ENCODE measurements at regions not wholly inside any gene's neighbourhood (a gene's known extent, or its start where the extent isn't known, plus 50 kb on each side); places are given as distances from the start of the nearest gene placed in this dataset.

- DNase-seq (ENCODE audit: low spot score), result no peak
- Histone ChIP-seq H3K4me3 (ENCODE audit: severe bottlenecking) (no peak overlapping the region), H3K27me3 (ENCODE audit: insufficient read depth, poor library complexity, severe bottlenecking) (no peaks in the 10 kb centered on the region), H3K27ac (ENCODE audit: poor library complexity, severe bottlenecking) (no peak overlapping the region), H3K9me3 (ENCODE audit: severe bottlenecking) (no peaks in the 10 kb centered on the region), H3K36me3 (ENCODE audit: low read depth) (no peaks in the 10 kb centered on the region), H3K4me1 (ENCODE audit: insufficient read depth, poor library complexity, severe bottlenecking) (no peaks in the 10 kb centered on the region)
- no peak for ATAC-seq (ENCODE audit: low read depth)
- TF ChIP-seq CTCF (IDR thresholded peaks at IDR 0.05; ENCODE audit: poor library complexity, severe bottlenecking), result no peak
Observed at GRCh38 chr2:128832946-128833663, 514.4 kb upstream of the HS6ST1 start.

- Histone ChIP-seq H3K4me3 (ENCODE audit: severe bottlenecking) (no peak overlapping the region), H3K9me3 (ENCODE audit: severe bottlenecking) (no peaks in the 10 kb centered on the region), H3K36me3 (ENCODE audit: low read depth) (no peaks in the 10 kb centered on the region), H3K27me3 (ENCODE audit: insufficient read depth, poor library complexity, severe bottlenecking) (no peaks in the 10 kb centered on the region), H3K27ac (ENCODE audit: poor library complexity, severe bottlenecking) (no peak overlapping the region), H3K4me1 (ENCODE audit: insufficient read depth, poor library complexity, severe bottlenecking) (no peaks in the 10 kb centered on the region)
- DNase-seq (ENCODE audit: low spot score) (no peak), ATAC-seq (ENCODE audit: low read depth) (no peak)
- TF ChIP-seq CTCF (IDR thresholded peaks at IDR 0.05; ENCODE audit: poor library complexity, severe bottlenecking), result no peak
Observed at GRCh38 chr2:128833664-128834027, 515.0 kb upstream of the HS6ST1 start.

GRCh38 chr2:128834207-128834879 lies 515.7 kb upstream of the HS6ST1 start:
- Histone ChIP-seq H3K27me3 (ENCODE audit: insufficient read depth, poor library complexity, severe bottlenecking) (no peaks in the 10 kb centered on the region), H3K4me1 (ENCODE audit: insufficient read depth, poor library complexity, severe bottlenecking) (no peaks in the 10 kb centered on the region), H3K9me3 (ENCODE audit: severe bottlenecking) (no peaks in the 10 kb centered on the region), H3K36me3 (ENCODE audit: low read depth) (no peaks in the 10 kb centered on the region), H3K4me3 (ENCODE audit: severe bottlenecking) (no peak overlapping the region), H3K27ac (ENCODE audit: poor library complexity, severe bottlenecking) (no peak overlapping the region)
- no peak for ATAC-seq (ENCODE audit: low read depth)
- DNase-seq (ENCODE audit: low spot score), result no peak
- no peak for TF ChIP-seq CTCF (IDR thresholded peaks at IDR 0.05; ENCODE audit: poor library complexity, severe bottlenecking)

- Histone ChIP-seq H3K4me1 (ENCODE audit: insufficient read depth, poor library complexity, severe bottlenecking) (no peaks in the 10 kb centered on the region), H3K27me3 (ENCODE audit: insufficient read depth, poor library complexity, severe bottlenecking) (no peaks in the 10 kb centered on the region), H3K9me3 (ENCODE audit: severe bottlenecking) (no peaks in the 10 kb centered on the region), H3K4me3 (ENCODE audit: severe bottlenecking) (no peak overlapping the region), H3K36me3 (ENCODE audit: low read depth) (no peaks in the 10 kb centered on the region), H3K27ac (ENCODE audit: poor library complexity, severe bottlenecking) (no peak overlapping the region)
- no peak for TF ChIP-seq CTCF (IDR thresholded peaks at IDR 0.05; ENCODE audit: poor library complexity, severe bottlenecking)
- DNase-seq (ENCODE audit: low spot score) (no peak), ATAC-seq (ENCODE audit: low read depth) (no peak)
Observed at GRCh38 chr2:128834880-128835252, 516.2 kb upstream of the HS6ST1 start.

- ATAC-seq (ENCODE audit: low read depth) (no peak), DNase-seq (ENCODE audit: low spot score) (no peak)
- no peak overlapping the region for H3K4me3 ChIP-seq (ENCODE audit: severe bottlenecking)
- no peaks in the 10 kb centered on the region for H3K27me3 ChIP-seq (ENCODE audit: insufficient read depth, poor library complexity, severe bottlenecking)
- H3K27ac ChIP-seq (ENCODE audit: poor library complexity, severe bottlenecking), result no peak overlapping the region
- no peaks in the 10 kb centered on the region for H3K9me3 ChIP-seq (ENCODE audit: severe bottlenecking)
- no peaks in the 10 kb centered on the region for H3K36me3 ChIP-seq (ENCODE audit: low read depth)
- no peaks in the 10 kb centered on the region for H3K4me1 ChIP-seq (ENCODE audit: insufficient read depth, poor library complexity, severe bottlenecking)
- TF ChIP-seq CTCF (IDR thresholded peaks at IDR 0.05; ENCODE audit: poor library complexity, severe bottlenecking), result no peak
Observed at GRCh38 chr2:128835342-128835855, 516.7 kb upstream of the HS6ST1 start.
